ENCODE measurements at regions not wholly inside any gene's neighbourhood (a gene's known extent, or its start where the extent isn't known, plus 50 kb on each side); places are given as distances from the start of the nearest gene placed in this dataset.
"Not testable (repeated sequence)": the region's sequence is repeated elsewhere in the genome, so short reads cannot be mapped to it uniquely, and the experiment has no call there.

DNA sequence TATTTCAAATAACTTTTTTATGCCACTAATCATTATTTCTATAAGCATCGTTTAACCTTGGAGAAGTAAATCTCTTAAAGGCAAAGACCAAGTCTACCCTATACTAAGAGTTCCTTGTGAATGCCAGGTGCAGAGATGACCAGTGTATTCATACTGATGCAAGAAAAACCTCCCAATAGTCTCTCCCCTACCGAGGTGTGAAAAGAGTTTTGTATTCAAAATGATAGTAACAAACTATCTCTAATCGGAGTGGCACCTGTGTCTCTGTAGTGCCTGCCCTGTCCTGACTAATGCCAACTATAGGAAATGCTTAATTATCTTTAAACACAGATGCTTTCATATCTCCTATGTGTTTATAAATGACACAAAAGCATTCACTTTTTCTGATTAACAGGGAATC, 798.5 kb downstream of the TRIB2 start:
- DNase-seq (ENCODE audit: low read depth in 2 of 3, low spot score in 2 of 3) = no peak

DNA sequence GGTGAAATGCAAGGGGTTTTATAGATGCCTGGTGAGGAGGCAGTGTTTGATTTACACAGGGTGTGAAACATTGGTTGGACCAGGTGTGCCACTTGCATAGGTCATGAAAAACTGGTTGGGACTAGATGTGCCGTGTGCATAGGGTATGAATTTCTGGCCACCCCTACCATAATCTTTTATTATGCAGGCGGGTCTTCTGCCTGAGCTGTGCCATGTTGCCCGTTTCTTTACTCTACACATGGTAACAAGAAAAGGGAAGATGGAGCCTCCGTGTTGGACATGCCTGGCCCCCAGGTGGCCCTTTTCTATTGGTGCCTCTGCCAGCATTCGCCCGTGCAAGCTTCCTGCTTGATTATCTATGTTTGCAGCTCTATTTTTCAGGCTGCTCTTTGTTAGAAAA, 805.4 kb downstream of the TRIB2 start:
- no peak for DNase-seq (ENCODE audit: low read depth in 2 of 3, low spot score in 2 of 3)

DNA sequence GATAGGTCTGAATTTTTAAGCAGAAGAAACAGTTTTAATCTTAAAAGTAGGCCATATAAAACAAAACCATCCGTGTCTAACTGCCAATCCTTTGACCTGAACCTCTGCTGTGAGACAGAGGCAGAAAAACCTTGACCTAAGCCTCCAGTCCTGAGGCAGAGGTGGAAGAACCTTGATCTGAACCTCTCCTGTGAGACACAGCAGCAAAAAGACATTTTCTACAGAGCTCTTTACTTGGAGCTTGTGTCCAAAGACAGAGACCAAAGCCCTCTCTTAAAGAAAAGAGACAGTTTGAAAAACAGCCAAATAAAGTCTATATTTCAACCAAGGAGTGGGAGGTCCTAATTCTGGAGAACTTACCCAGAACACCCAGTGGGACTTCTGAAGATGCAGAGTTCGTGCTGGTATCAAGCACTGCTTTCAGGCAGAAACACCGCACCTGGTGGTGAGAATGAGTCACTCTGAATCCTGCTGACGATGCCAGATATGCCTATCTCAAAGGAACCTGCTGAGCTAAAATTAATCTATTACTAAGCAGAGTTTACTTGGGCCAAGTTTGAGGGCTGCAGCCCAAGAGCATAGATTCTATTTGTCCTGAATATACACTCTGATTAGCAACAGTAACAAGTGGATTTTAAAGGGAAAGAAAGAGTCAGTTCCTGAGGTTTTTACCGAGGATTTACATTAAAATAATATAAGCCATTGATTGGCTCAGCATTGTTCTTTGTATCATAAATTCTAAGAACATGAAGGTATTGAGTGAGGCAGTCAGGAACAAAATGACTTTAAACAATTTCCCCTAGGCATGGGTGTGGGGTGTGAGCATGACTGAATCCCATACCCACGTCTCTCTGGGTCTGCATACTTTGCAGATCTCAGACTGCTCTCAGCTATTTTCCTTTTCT, 806.4 kb downstream of the TRIB2 start:
- DNase-seq (ENCODE audit: low read depth in 2 of 3, low spot score in 2 of 3) = no peak

DNA sequence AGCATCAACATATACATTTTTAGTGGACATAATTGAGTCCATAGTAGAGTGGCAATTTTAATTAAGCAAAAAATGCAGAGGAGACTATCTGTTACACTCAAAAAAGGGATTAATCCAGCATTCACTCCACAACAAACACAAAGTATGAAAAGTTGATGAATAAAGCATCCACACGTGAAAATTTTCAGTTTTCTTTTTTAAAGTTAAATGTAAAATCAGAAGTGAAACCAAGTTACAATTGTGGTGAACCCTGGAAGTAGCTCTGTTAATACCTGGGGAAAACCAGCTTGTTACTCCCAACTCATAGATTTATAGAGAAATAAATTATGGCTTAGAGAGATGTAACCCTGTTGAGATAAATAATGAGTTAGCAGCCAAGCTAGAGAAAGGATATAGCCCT, 807.8 kb downstream of the TRIB2 start:
- DNase-seq (ENCODE audit: low read depth in 2 of 3, low spot score in 2 of 3) = no peak

DNA sequence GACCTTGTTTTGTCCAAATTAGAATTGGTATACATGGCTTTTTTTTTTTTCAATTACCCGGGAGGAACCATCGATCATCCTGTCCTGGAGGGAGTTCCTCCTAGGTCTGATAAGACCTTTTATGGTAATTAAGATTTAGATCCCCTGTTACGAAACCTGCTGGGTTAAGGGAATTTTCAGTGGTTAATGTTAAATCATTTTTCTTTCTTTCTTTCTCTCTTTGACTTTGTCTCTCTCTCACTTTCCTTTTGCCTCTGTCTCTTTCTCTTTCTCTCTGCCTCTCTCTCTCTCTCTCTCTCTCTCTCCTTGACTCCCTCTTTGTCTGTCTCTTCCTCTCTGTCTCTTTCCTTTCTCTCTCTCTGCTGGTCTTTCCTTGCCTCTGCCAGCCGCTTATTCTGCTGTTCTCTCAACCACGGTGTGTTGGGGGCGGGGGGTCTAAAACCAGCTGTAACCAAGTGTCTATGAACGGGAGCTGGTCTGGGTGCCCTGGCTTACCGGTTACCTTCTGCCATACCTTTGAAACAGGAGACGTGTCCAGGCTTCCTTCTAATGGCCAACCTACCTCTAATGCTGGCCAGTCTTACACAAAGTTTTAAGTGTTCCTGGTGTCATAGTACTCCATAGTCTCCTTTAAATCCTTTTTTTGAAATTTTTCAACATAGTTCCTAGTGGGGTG, 815.1 kb downstream of the TRIB2 start:
- not testable (repeated sequence) for DNase-seq (ENCODE audit: low read depth in 2 of 3, low spot score in 2 of 3)

DNA sequence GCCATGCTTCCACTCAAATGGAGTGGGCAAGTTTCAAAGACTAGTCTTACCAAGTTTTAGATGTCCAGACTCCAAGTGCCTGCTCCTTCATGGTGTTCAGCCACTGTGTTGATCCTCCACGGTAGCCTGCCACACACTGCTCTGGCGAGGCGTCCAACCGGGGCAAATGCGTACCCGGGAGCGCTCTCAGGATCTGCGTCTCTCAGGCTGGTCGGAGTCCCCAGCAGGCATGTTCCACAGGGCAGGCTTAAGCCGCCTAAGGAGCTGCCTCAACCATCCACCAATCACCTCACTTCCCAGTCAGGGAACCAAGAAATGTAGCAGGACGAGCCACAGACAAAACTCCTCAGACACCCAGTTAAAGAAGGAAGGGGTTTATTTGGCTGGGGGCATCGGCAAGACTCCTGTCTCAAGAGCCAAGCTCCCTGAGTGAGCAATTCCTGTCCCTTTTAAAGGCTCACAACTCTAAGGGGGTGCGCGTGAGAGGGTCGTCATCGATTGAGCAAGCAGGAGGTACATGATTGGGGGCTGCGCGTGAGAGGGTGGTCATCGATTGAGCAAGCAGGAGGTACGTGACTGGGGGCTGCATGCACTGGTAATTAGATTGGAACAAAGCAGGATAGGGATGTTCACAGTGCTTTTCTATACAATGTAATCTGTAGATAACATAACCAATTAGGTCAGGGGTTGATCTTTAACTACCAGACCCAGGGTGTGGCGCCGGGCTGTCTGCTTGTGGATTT, 816.2 kb downstream of the TRIB2 start:
- not testable (repeated sequence) for DNase-seq (ENCODE audit: low read depth in 2 of 3, low spot score in 2 of 3)

DNA sequence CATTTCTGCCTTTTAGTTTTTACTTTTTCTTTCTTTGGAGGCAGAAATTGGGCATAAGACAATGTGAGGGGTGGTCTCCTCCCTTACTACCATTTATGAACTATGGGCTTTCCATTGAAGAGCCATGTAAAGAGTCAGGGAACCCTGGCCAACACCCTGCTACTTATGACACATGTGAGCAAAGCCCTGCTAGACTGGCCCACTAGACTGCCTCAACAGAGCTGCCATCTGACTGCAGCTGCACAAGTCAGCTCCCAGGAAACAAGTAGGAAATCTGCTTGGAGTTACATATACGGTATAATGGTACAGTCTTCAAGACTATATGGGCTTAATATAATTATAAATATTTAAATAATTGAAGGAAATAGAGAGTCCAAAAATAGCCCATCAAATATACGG, 816.8 kb downstream of the TRIB2 start:
- no peak for DNase-seq (ENCODE audit: low read depth in 2 of 3, low spot score in 2 of 3)

DNA sequence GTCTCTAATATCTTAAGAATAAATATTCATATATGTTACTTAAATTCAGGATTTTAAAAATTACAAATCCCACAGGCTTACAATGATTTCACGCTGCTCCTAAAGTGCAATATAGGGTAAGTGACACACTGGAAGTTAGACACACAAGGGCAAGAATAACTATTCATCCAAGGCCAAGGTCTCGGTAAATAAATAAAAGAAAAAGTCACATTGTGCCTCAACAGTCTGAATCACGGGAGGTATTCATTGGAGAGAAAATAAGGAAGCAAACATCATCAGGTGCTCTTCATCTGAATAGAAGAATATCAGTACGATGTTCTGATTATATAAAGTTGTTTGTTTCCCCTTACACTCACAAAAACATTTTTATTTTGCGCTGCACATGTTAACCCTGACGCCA, 820.2 kb downstream of the TRIB2 start:
- DNase-seq (ENCODE audit: low read depth in 2 of 3, low spot score in 2 of 3) = no peak

DNA sequence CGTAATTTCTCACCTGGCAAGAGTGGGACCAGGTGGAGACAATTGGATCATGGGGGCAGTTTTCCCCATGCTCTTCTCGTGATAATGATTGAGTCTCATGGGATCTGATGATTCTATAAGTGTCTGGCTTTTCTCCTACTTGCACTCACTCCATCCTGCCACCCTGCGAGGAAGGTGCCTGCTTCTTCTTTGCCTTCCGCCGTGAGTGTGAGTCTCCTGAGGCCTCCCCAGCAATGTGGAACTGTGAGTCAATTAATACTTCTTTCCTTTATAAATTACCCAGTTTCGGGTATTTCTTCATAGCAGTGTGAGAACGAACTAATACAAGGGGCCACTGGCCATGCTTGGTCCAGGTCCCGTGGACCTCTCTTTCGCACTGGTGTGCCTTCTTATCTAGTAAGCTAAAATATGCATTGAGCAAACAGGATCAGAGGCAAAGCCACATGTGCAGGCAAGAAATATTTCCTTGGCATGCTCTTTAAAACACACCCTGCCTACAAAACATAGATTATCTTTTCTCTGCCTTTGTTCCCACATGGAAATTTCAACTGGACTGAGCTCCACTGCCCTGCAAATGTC, 821.1 kb downstream of the TRIB2 start:
- DNase-seq (ENCODE audit: low read depth in 2 of 3, low spot score in 2 of 3) = no peak

DNA sequence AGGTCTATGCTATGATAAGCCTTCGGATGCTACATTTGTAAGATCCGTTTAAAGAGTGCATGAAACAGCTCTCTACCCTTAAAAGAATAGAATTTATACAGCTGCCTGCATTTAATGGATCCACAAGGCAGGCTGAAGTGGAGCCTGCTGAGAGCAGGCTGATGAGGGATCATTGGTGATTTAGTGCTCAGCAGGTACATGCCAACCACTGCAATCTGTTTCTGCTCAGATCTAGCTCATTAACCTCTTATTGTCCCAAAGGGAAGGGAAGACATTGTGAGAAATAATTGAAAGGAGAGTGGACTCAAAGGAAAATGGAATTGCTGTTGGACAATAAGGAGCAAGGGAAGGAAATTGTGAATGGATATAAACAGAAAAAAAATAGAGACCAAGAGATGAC, 822.6 kb downstream of the TRIB2 start:
- no peak for DNase-seq (ENCODE audit: low read depth in 2 of 3, low spot score in 2 of 3)

DNA sequence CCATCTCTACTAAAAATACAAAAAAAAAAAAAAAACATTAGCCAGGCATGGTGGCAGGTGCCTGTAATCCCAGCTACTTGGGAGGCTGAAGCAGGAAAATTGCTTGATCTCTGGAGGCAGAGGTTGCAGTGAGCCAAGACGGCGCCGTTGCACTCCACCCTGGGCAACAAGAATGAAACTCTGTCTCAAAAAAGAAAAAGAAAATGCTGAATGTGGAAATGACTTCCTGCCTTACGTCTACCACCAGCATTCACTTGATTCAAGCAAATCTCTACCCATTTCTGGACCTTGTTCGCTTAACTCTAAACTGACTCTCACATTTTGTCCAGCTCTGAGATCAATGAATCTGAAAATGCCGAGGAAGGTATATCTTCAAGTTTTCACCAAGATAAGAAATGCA, 825.3 kb downstream of the TRIB2 start:
- DNase-seq (ENCODE audit: low read depth in 2 of 3, low spot score in 2 of 3) = no peak

DNA sequence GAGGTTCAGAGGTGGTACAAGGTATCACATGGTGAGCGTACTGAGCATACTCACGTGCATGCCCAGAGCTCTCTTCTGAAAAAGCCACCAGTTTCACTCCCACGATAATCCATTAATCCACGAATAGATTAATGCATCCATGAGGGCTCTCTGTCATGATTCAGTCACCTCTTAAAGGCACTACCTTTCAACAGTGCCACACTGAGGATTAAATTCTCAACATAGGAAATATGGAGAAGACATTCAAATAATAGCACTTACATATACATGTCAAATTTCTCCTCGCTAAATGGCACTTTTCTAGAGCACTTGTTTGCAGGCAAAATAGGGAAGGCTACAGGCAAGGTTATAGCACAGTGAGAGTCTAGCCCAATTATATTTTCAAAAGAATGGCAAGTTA, 825.9 kb downstream of the TRIB2 start:
- no peak for DNase-seq (ENCODE audit: low read depth in 2 of 3, low spot score in 2 of 3)

DNA sequence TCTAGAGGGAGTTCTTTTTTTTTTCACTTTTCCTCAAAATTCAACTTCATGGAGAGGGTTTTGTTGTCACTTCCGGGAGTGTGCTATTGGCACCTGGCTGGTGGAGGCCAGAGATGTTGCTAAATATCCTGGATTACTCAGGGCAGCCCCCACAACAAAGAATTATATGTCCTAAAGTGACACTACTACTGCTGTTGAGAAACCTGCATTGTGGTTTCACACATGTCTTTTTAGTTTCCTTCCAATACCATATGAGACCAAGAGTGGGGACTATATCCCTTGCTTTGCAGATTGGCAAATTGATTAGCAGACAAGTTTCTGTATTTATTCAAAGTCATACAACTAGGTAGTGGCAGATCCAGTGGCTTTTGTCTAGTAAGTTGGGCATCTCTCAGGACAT, 826.8 kb downstream of the TRIB2 start:
- DNase-seq (ENCODE audit: low read depth in 2 of 3, low spot score in 2 of 3) = no peak

DNA sequence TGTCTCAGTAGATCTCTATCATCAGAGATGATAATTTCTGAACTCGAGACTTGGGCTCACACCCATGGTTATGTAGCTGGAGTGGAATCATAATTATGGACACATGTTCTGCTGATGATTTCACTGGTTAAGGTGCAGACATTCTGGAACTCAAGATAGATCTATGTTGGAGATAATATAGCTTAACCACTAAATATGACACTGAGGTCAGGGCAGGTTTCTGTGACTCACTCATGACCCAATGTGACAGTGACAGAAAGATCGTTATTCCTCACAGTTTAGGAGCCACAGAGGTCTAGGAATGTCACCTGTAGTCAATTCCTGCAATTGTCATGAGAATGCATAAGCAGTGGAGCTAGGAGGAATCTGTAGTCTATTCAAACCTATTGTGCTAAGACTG, 828.6 kb downstream of the TRIB2 start:
- DNase-seq (ENCODE audit: low read depth in 2 of 3, low spot score in 2 of 3) = no peak

DNA sequence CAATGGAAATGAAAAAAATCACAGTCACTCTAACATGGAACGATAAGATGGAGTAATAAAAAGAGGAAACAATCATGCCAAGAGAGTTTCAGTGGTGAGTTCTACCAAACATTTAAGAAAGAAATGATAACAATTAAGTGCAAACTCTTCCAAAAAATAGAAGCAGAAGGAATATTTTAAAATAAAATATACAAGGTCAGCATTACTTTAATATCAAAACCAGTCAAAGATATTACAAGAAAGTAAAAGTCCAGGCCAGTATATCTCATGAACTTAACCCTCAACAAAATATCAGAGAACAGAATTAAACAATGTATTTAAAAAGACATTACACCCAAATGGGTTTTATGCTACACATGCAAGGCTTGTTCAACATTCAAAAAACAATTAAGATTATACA, 829.4 kb downstream of the TRIB2 start:
- no peak for DNase-seq (ENCODE audit: low read depth in 2 of 3, low spot score in 2 of 3)

DNA sequence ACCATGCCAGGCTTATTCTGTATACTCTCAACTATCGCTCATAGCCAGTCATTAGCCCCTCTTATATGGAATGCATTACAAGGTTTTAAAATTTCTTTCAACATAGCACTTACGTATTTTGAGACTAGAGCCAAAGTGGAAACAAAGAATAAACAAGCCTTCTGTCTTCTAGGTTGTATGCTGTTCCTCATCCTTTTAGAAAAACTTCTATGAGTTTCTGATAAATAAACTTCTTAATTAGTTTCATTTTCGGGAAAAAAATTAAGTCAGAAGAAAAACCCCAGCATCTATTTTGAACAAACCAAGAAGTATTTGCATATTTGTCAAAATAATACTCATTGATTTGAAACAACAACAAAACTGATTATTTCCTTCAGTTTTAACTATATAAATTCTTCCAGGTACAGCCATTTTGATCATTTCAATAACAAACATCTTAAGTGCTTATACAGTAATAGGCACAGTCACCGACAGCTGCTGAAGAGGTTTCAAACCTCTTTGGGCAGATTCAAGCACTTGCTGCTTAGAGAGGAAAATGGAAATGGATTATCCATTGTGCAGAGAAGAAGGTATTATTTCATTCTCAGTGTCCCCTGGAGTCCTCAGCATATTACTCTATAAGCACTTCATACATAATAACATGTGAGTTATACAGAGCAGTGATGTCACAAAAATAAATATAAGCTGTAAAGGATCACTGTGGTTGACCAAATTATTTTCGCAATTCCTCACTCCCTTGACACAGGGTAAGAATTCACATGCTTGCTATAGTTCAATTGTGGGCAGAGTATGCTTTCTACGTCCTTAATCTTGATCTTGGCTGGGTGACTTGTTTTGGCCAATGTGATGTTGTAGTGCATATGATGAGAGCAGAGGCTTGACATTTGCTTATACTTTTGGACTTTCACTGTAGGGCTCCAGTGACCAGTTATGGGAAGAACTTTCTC, 833.8 kb downstream of the TRIB2 start:
- DNase-seq (ENCODE audit: low read depth in 2 of 3, low spot score in 2 of 3) = no peak

DNA sequence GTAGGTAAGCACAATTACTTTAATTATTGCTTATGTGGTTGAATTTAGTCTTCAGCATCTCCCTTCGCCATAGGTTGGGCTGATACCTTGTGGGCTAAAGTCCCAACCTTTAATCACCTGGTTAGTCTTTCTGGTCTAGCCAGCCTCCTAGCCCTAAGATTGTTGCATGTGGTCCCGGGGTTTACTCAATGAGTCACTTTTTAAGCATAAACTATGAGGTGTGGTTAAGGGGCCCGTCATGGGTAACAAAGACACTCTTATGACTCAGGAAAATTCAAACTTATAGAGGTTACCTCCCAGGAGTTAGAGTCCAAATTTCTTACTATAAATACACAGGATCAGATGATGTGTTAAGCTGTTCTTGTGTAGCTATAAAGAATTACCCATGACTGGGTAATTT, 841.6 kb downstream of the TRIB2 start:
- no peak for DNase-seq (ENCODE audit: low read depth in 2 of 3, low spot score in 2 of 3)

DNA sequence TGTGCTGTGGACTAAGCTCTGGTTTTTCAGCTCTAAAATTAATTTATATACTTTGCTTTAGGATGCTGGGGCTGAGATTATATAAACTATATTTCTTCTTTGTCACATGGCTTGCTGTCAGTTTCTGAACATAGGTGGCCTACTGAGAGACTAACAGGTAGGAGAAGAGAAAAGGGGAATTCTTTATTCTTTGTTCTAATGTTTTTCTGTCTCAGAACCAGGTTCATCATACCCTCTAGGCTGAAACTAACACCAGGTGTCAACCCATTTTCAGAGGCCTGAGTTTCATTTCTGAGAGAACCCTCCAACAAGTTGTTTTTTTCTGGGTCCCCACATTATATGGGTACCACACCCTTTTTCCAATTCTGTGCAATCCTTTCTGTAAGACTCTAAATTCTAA, 843.6 kb downstream of the TRIB2 start:
- no peak for DNase-seq (ENCODE audit: low read depth in 2 of 3, low spot score in 2 of 3)

DNA sequence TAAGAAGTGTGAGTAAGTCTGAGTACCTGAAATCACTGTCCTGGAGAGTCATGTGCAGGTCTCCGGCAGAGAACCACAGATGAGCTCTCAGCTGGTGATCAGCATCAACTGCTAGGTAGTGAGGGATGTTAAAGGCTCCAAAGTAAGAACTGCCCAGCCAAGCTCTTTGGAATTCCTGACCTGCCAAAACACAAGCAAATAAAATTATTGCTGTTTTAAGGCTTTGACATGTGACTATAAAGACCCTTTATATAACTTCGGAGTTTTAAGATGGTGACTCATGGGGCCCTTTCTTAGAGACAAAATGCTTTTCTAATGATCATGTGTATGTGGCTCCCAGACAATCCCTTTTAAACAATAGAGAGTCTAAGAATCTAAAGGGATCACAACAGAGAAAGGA, 855.7 kb downstream of the TRIB2 start:
- no peak for DNase-seq (ENCODE audit: low read depth in 2 of 3, low spot score in 2 of 3)

DNA sequence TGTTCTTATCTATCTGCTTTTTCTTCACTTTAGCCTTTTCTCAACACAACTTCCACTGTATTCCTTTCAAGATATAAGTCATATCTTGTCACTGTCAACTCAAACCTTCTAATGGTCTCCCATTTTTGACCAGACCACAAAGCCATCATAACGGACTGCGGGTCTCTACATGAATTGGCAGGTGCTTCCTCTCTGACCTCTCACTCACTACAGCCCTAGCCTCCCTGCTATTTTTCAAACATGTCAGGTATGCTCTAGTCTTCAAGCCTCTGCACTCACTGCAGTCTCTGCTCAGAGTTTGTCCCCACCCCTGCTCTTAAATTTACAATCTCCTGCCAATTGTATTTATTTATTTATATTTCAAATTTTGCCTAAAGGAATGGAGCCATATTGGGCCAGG, 858.1 kb downstream of the TRIB2 start:
- DNase-seq (ENCODE audit: low read depth in 2 of 3, low spot score in 2 of 3) = no peak
